PC-9 (cell line): ENCODE measurements at regions not wholly inside any gene's neighbourhood (a gene's known extent, or its start where the extent isn't known, plus 50 kb on each side); places are given as distances from the start of the nearest gene placed in this dataset.

Experiments used
- CTCF ChIP-seq: fragments of 200-600 bp; sonication (generic); conservative IDR thresholded peaks from 2 replicates; pipeline ENCODE4 v1.6.1; 2017; ENCODE audit warnings: mixed run types, antibody characterized with exemption, mild to moderate bottlenecking, moderate library complexity
- EZH2 ChIP-seq: fragments of 200-600 bp; sonication (generic); IDR thresholded peaks from 2 replicates; pipeline ENCODE4 v1.8.0; 2017; ENCODE audit warnings: antibody characterized with exemption, low read depth

- TF ChIP-seq CTCF (no peak), EZH2 (no peak)
Measured at GRCh38 chr2:118495290-118495689, 352.2 kb downstream of the EN1 start.
